Breast epithelium (tissue), 4 donors: ENCODE measurements at regions not wholly inside any gene's neighbourhood (a gene's known extent, or its start where the extent isn't known, plus 50 kb on each side); places are given as distances from the start of the nearest gene placed in this dataset.

Source experiments
- DNase-seq, 2 donors: peaks; one replicate each; pipeline ENCODE4 v3.0.0-alpha.2; 2019; ENCODE audit warnings: low spot score in 2 of 2
- H3K27ac ChIP-seq, 2 donors: fragments of 200-600 bp; sonication (generic) in 1 of 2; one replicate each; pipeline ENCODE4 v1.5.1; 2016 to 2019; ENCODE audit warnings: mild to moderate bottlenecking in 1 of 2
- H3K27me3 ChIP-seq, 2 donors: fragments of 200-600 bp; sonication (generic) in 1 of 2; one replicate each; pipeline versions ENCODE4 v1.5.1 to v1.6.0; 2017 to 2019; ENCODE audit warnings: control low read depth in 1 of 2, mild to moderate bottlenecking in 1 of 2
- H3K36me3 ChIP-seq: fragments of 200-600 bp; one replicate; pipeline ENCODE4 v1.5.1; 2019
- H3K4me1 ChIP-seq, 2 donors: fragments of 200-600 bp; sonication (generic); one replicate each; pipeline ENCODE4 v1.5.1; 2016 to 2019; ENCODE audit warnings: control low read depth in 1 of 2
- H3K4me3 ChIP-seq, 3 donors: fragments of 200-600 bp; sonication (generic); 1 replicate in 2 of 3; 2 replicates in 1 of 3; pipeline ENCODE4 v1.5.1; 2016 to 2019; ENCODE audit warnings: mild to moderate bottlenecking in 3 of 3, moderate library complexity in 2 of 3
- H3K9me3 ChIP-seq, 2 donors: fragments of 200-600 bp; sonication (generic) in 1 of 2; one replicate each; pipeline ENCODE4 v1.5.1; 2016 to 2019; ENCODE audit warnings: control low read depth in 1 of 2
- CTCF ChIP-seq, 3 donors: fragments of 450-650 bp; IDR thresholded peaks; one replicate each; pipeline ENCODE4 v1.5.1; 2016 to 2017; ENCODE audit warnings: antibody characterized with exemption in 3 of 3, mild to moderate bottlenecking in 3 of 3, moderate library complexity in 3 of 3
- POLR2A ChIP-seq: fragments of 450-650 bp; IDR thresholded peaks from one replicate; pipeline ENCODE4 v1.6.1; 2016; ENCODE audit warnings: antibody characterized with exemption, mild to moderate bottlenecking, moderate library complexity
- POLR2AphosphoS5 ChIP-seq, 3 donors: sonication (generic); formaldehyde crosslinking; IDR thresholded peaks; one replicate each; pipeline ENCODE4 v1.6.1; 2017; ENCODE audit warnings: antibody characterized with exemption in 3 of 3
- intact Hi-C: fragments of 100-400 bp; cut with DNase I; formaldehyde crosslinking; loops from one replicate; pipeline ENCODE4 v1.15.1; 2023; ENCODE audit warnings: low total_unique reads

DNA sequence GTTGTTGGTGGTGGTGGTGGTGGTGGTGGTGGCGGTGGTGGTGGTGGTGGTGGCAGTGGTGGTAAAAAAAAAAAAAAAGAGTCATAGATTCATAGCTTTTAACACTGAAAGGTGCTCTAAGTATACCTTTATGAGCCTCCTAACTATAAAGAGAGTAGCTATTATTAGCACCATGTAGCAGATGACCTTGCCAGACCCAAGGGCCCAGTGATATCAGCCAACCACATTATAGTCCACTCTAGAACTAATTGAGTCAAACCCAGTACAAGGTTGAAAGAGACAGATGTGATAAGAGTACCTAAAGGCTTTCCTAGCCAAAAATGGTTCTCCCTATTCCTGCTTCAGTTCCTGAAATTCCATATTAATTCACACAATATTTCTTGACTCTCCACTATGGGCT, 245.3 kb downstream of the HACE1 start:
- intact Hi-C loops = no loop called here
- no peaks in the 10 kb centered on the region for H3K27me3 ChIP-seq
- no peak overlapping the region for H3K4me3 ChIP-seq
- no peaks in the 10 kb centered on the region for H3K4me1 ChIP-seq
- no peaks in the 10 kb centered on the region for H3K9me3 ChIP-seq
- no peaks in the 10 kb centered on the region for H3K36me3 ChIP-seq
- no peak for DNase-seq
- H3K27ac ChIP-seq = no peak overlapping the region
- TF ChIP-seq POLR2AphosphoS5 (IDR thresholded peaks at IDR 0.05) (no peak), CTCF (IDR thresholded peaks at IDR 0.05) (no peak), POLR2A (no peak)

DNA sequence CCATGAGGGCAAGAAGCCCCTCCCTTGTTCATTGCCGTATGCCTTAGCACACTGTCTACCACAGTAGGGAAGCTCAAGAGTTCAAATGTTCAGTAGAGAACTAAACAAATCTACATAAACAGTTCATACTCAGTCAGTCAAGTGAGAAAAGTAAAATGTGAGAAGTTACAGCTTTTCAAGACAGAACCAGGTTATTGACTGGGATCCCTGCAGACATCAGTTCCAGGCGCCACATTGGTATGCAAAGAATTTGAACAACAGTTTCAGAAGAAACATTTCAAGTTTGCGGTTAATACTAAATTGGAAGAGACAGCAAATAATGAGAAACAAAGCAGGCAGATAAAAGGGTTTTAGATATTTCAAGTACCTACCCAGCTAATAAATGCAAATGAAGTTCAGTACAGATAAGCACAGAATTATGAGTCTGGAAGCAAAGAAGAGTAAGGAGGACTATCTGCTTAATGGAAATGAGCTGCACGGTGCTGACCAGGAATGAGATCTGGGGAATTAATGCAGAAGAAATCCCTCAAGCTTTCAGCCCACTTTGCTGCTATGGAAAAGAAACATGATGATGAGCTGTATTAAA, 246.2 kb downstream of the HACE1 start:
- Histone ChIP-seq H3K9me3 (no peaks in the 10 kb centered on the region), H3K4me1 (no peaks in the 10 kb centered on the region), H3K36me3 (no peaks in the 10 kb centered on the region), H3K27me3 (no peaks in the 10 kb centered on the region), H3K27ac (no peak overlapping the region), H3K4me3 (no peak overlapping the region)
- intact Hi-C loops = no loop called here
- DNase-seq = no peak
- no peak for TF ChIP-seq POLR2AphosphoS5 (IDR thresholded peaks at IDR 0.05)
- no peak for TF ChIP-seq CTCF (IDR thresholded peaks at IDR 0.05)

- no peak for TF ChIP-seq CTCF (IDR thresholded peaks at IDR 0.05)
- TF ChIP-seq POLR2AphosphoS5 (IDR thresholded peaks at IDR 0.05) = no peak
- TF ChIP-seq POLR2A = no peak
- Histone ChIP-seq H3K9me3 (no peaks in the 10 kb centered on the region), H3K27me3 (no peaks in the 10 kb centered on the region), H3K36me3 (no peaks in the 10 kb centered on the region), H3K27ac (no peak overlapping the region), H3K4me1 (no peaks in the 10 kb centered on the region), H3K4me3 (no peak overlapping the region)
- no peak for DNase-seq
- intact Hi-C loops = no loop called here
Measured at GRCh38 chr6:104612541-104612940, 247.2 kb downstream of the HACE1 start.

GRCh38 chr6:104608101-104608500, 251.6 kb downstream of the HACE1 start:
- TF ChIP-seq POLR2A (no peak), POLR2AphosphoS5 (IDR thresholded peaks at IDR 0.05) (no peak), CTCF (IDR thresholded peaks at IDR 0.05) (no peak)
- Histone ChIP-seq H3K36me3 (no peaks in the 10 kb centered on the region), H3K4me3 (no peak overlapping the region), H3K9me3 (no peaks in the 10 kb centered on the region), H3K27ac (no peak overlapping the region), H3K4me1 (no peaks in the 10 kb centered on the region), H3K27me3 (no peaks in the 10 kb centered on the region)
- intact Hi-C loops = no loop called here
- no peak for DNase-seq

GRCh38 chr6:104607501-104607900, 252.2 kb downstream of the HACE1 start:
- H3K27me3 ChIP-seq = no peaks in the 10 kb centered on the region
- no peak overlapping the region for H3K27ac ChIP-seq
- no peaks in the 10 kb centered on the region for H3K4me1 ChIP-seq
- DNase-seq = no peak
- intact Hi-C loops = no loop called here
- H3K4me3 ChIP-seq = no peak overlapping the region
- TF ChIP-seq CTCF (IDR thresholded peaks at IDR 0.05) = no peak
- no peaks in the 10 kb centered on the region for H3K9me3 ChIP-seq
- H3K36me3 ChIP-seq = no peaks in the 10 kb centered on the region
